Activated T-helper 2 cell treated with anti-CD3 and anti-CD28 coated beads, Interferon-gamma antibody, Interleukin-2, Interleukin-4, amounts not matched to agents 10 μg/mL and 5 μg/mL and 100 μg/mL, durations not matched to agents 14 hours and 24 hours and 36 hours (primary cell): ENCODE measurements at regions not wholly inside any gene's neighbourhood (a gene's known extent, or its start where the extent isn't known, plus 50 kb on each side); places are given as distances from the start of the nearest gene placed in this dataset.

ENCODE experiments used
- DNase-seq: peaks from one replicate; pipeline ENCODE4 v3.0.0; 2021; ENCODE audit warnings: low spot score
- H3K27ac Mint-ChIP-seq: one replicate; pipeline ENCODE4 v1.8.0; 2021; ENCODE audit warnings: mixed read lengths
- H3K27me3 Mint-ChIP-seq: one replicate; pipeline ENCODE4 v1.8.0; 2021; ENCODE audit warnings: low read depth, mixed read lengths
- H3K36me3 Mint-ChIP-seq: one replicate; pipeline ENCODE4 v1.8.0; 2021; ENCODE audit warnings: low read depth, mixed read lengths
- H3K4me1 Mint-ChIP-seq: one replicate; pipeline ENCODE4 v1.8.0; 2021; ENCODE audit warnings: low read depth, mixed read lengths
- H3K4me3 Mint-ChIP-seq: one replicate; pipeline ENCODE4 v1.8.0; 2021; ENCODE audit warnings: low read depth, mild to moderate bottlenecking, moderate library complexity, mixed read lengths
- H3K9me3 Mint-ChIP-seq: one replicate; pipeline ENCODE4 v1.8.0; 2021; ENCODE audit warnings: mixed read lengths
- intact Hi-C: fragments of 100-400 bp; cut with micrococcal nuclease; formaldehyde crosslinking; loops from one replicate; pipeline ENCODE4 v1.15.1; 2023

- H3K4me3 Mint-ChIP-seq: no peak overlapping the region
- peaks cover 2% of the 10 kb centered on the region for H3K27me3 Mint-ChIP-seq
- no peak overlapping the region for H3K27ac Mint-ChIP-seq
- no peaks in the 10 kb centered on the region for H3K36me3 Mint-ChIP-seq
- intact Hi-C loops: no loop called here
- H3K4me1 Mint-ChIP-seq: no peaks in the 10 kb centered on the region
- H3K9me3 Mint-ChIP-seq: no peaks in the 10 kb centered on the region
- no peak for DNase-seq
These were observed 54.3 kb downstream of the FAM241B start for GRCh38 chr10:69684020-69684980.

- Mint-ChIP-seq H3K36me3 (no peaks in the 10 kb centered on the region), H3K27me3 (no peaks in the 10 kb centered on the region)
- intact Hi-C loops: no loop called here
These were observed 54.9 kb downstream of the FAM241B start for GRCh38 chr10:69684981-69685353.

GRCh38 chr10:69685426-69685801 is 55.4 kb downstream of the FAM241B start:
- H3K27me3 Mint-ChIP-seq: peaks cover 3% of the 10 kb centered on the region
- no peak overlapping the region for H3K4me3 Mint-ChIP-seq
- intact Hi-C loops: no loop called here
- no peaks in the 10 kb centered on the region for H3K9me3 Mint-ChIP-seq
- no peak overlapping the region for H3K27ac Mint-ChIP-seq
- no peaks in the 10 kb centered on the region for H3K36me3 Mint-ChIP-seq
- DNase-seq: no peak
- no peaks in the 10 kb centered on the region for H3K4me1 Mint-ChIP-seq

More at GRCh38 chr10:69684981-69685353, 54.9 kb downstream of the FAM241B start:
- Mint-ChIP-seq H3K4me3 (no peak overlapping the region), H3K4me1 (no peaks in the 10 kb centered on the region), H3K9me3 (no peaks in the 10 kb centered on the region), H3K27ac (no peak overlapping the region)
- no peak for DNase-seq

- Mint-ChIP-seq H3K4me3 (no peak overlapping the region), H3K4me1 (no peaks in the 10 kb centered on the region), H3K36me3 (no peaks in the 10 kb centered on the region), H3K27ac (no peak overlapping the region), H3K9me3 (no peaks in the 10 kb centered on the region), H3K27me3 (peaks cover 3% of the 10 kb centered on the region)
- no peak for DNase-seq
- intact Hi-C loops: no loop called here
These were observed 55.9 kb downstream of the FAM241B start for GRCh38 chr10:69685802-69686585.

GRCh38 chr10:69686866-69687265 is 56.8 kb downstream of the FAM241B start:
- no peaks in the 10 kb centered on the region for H3K4me1 Mint-ChIP-seq
- DNase-seq: no peak
- intact Hi-C loops: no loop called here
- H3K4me3 Mint-ChIP-seq: no peak overlapping the region
- no peaks in the 10 kb centered on the region for H3K9me3 Mint-ChIP-seq
- H3K27me3 Mint-ChIP-seq: peaks cover 3% of the 10 kb centered on the region
- no peaks in the 10 kb centered on the region for H3K36me3 Mint-ChIP-seq
- H3K27ac Mint-ChIP-seq: no peak overlapping the region

- H3K27me3 Mint-ChIP-seq: peaks cover 3% of the 10 kb centered on the region
- no peaks in the 10 kb centered on the region for H3K4me1 Mint-ChIP-seq
- no peaks in the 10 kb centered on the region for H3K9me3 Mint-ChIP-seq
- H3K36me3 Mint-ChIP-seq: no peaks in the 10 kb centered on the region
- H3K27ac Mint-ChIP-seq: no peak overlapping the region
- intact Hi-C loops: no loop called here
- no peak overlapping the region for H3K4me3 Mint-ChIP-seq
- DNase-seq: no peak
These were observed 57.4 kb downstream of the FAM241B start for GRCh38 chr10:69687426-69687825.

GRCh38 chr10:69692267-69692666 is 62.2 kb downstream of the FAM241B start:
- Mint-ChIP-seq H3K27me3 (peaks cover 3% of the 10 kb centered on the region), H3K4me1 (no peaks in the 10 kb centered on the region), H3K9me3 (no peaks in the 10 kb centered on the region), H3K4me3 (no peak overlapping the region), H3K36me3 (no peaks in the 10 kb centered on the region), H3K27ac (no peak overlapping the region)
- DNase-seq: no peak
- intact Hi-C loops: no loop called here

GRCh38 chr10:69692891-69693290 is 62.8 kb downstream of the FAM241B start:
- Mint-ChIP-seq H3K4me3 (no peak overlapping the region), H3K27me3 (peaks cover 3% of the 10 kb centered on the region), H3K4me1 (no peaks in the 10 kb centered on the region), H3K9me3 (no peaks in the 10 kb centered on the region), H3K27ac (no peak overlapping the region), H3K36me3 (no peaks in the 10 kb centered on the region)
- intact Hi-C loops: no loop called here
- DNase-seq: no peak

GRCh38 chr10:69693886-69694285 is 63.8 kb downstream of the FAM241B start:
- no peak overlapping the region for H3K27ac Mint-ChIP-seq
- no peak overlapping the region for H3K4me3 Mint-ChIP-seq
- no peak for DNase-seq
- H3K36me3 Mint-ChIP-seq: no peaks in the 10 kb centered on the region
- H3K4me1 Mint-ChIP-seq: no peaks in the 10 kb centered on the region
- no peaks in the 10 kb centered on the region for H3K9me3 Mint-ChIP-seq
- intact Hi-C loops: no loop called here
- H3K27me3 Mint-ChIP-seq: peaks cover 3% of the 10 kb centered on the region

GRCh38 chr10:69696073-69696731 is 66.2 kb downstream of the FAM241B start:
- Mint-ChIP-seq H3K4me1 (no peaks in the 10 kb centered on the region), H3K9me3 (no peaks in the 10 kb centered on the region), H3K4me3 (no peak overlapping the region), H3K36me3 (no peaks in the 10 kb centered on the region), H3K27ac (no peak overlapping the region), H3K27me3 (peaks cover 8% of the 10 kb centered on the region)
- intact Hi-C loops: no loop called here
- no peak for DNase-seq

- no peak for DNase-seq
- Mint-ChIP-seq H3K27me3 (peaks cover 8% of the 10 kb centered on the region), H3K36me3 (no peaks in the 10 kb centered on the region), H3K27ac (no peak overlapping the region), H3K9me3 (no peaks in the 10 kb centered on the region), H3K4me1 (no peaks in the 10 kb centered on the region), H3K4me3 (no peak overlapping the region)
- intact Hi-C loops: no loop called here
These were observed 67.0 kb downstream of the FAM241B start for GRCh38 chr10:69697006-69697405.

- peaks cover 31% of the 10 kb centered on the region for H3K27me3 Mint-ChIP-seq
- peaks cover 4% of the 10 kb centered on the region for H3K4me1 Mint-ChIP-seq
- H3K9me3 Mint-ChIP-seq: peaks cover 8% of the 10 kb centered on the region
- no peak overlapping the region for H3K27ac Mint-ChIP-seq
- intact Hi-C loops: no loop called here
- H3K4me3 Mint-ChIP-seq: no peak overlapping the region
- H3K36me3 Mint-ChIP-seq: no peaks in the 10 kb centered on the region
- no peak for DNase-seq
These were observed 73.2 kb downstream of the FAM241B start for GRCh38 chr10:69703256-69703655.
